ENCODE measurements at regions not wholly inside any gene's neighbourhood (a gene's known extent, or its start where the extent isn't known, plus 50 kb on each side); places are given as distances from the start of the nearest gene placed in this dataset.

DNA sequence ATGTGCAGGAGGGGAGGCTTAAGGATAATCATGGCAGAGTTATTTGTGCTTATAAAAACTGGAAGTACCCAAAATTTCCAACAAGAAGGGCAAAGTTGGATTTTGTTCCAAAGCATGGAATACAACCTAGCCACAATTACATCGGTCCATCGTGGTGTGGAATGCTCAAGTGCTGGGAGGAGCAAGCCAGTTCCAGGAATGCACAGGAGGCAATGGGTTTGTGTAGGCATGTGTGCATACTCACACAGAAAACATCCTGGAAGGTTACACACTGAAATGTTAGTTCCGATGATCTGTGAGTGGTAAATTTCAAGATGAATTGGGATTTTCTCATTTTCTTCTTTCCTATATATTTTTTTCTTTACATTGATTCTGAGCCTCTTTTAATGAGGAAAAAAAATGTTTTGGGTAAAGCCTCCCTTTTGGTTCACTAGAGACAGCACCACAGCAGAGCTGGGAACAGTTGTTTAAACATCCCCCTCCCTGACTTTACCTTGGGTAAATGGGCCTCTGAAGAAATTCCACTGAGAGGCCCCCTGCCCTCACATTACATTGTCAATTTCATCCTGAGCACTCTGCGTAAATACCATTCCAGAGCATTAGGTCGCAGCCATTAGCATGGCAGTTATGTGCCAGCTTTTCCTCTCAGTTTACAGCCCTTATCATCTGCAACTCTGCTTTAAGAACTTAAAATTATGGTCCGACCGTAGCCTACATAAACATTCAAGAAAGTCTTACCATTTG lies 122.0 kb downstream of the UQCRFS1 start:
- TF ChIP-seq CTCF (IDR thresholded peaks at IDR 0.05; ENCODE audit: low read depth, low read length, missing control alignments), result no peak
- no peak overlapping the region for H3K4me3 ChIP-seq (replicated peaks; ENCODE audit: low read depth, low read length)
- no peak for DNase-seq (ENCODE audit: extremely low read depth, low read depth)

DNA sequence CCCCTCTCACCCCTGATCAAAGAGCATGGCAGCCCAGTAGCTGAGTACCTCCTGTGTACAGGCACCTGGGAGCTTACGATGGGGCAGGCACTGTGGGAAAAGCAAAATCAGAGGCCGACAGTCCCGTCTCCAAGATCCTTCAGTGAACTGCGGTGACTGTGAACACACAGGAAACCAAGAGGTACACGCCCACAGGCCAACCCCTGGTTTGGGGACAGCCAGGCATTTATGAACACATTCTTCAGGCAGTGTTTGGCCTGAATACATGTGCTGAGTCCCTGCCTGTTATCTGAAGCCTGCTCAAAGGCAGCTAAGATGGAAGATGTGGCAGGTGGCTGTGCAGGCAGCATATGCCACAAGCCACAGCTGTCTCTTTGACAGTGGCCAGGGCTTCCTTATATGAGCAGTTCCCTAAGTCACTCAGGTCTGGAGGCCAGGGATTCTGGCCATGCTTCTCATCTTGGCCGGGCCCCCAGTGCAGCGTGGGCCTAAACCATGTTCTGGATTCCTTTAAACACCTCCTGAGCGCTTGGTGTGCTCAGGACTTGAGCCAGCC lies 123.6 kb downstream of the UQCRFS1 start:
- H3K4me3 ChIP-seq (replicated peaks; ENCODE audit: low read depth, low read length), result no peak overlapping the region
- DNase-seq (ENCODE audit: extremely low read depth, low read depth), result no peak
- TF ChIP-seq CTCF (IDR thresholded peaks at IDR 0.05; ENCODE audit: low read depth, low read length, missing control alignments), result no peak

- H3K4me3 ChIP-seq (replicated peaks; ENCODE audit: low read depth, low read length), result no peak overlapping the region
- no peak for DNase-seq (ENCODE audit: extremely low read depth, low read depth)
- TF ChIP-seq CTCF (IDR thresholded peaks at IDR 0.05; ENCODE audit: low read depth, low read length, missing control alignments), result no peak
These were observed 124.2 kb downstream of the UQCRFS1 start for GRCh38 chr19:29088761-29089160.

GRCh38 chr19:29086646-29087045 lies 126.3 kb downstream of the UQCRFS1 start:
- DNase-seq (ENCODE audit: extremely low read depth, low read depth), result no peak
- TF ChIP-seq CTCF (IDR thresholded peaks at IDR 0.05; ENCODE audit: low read depth, low read length, missing control alignments), result no peak
- no peak overlapping the region for H3K4me3 ChIP-seq (replicated peaks; ENCODE audit: low read depth, low read length)

DNA sequence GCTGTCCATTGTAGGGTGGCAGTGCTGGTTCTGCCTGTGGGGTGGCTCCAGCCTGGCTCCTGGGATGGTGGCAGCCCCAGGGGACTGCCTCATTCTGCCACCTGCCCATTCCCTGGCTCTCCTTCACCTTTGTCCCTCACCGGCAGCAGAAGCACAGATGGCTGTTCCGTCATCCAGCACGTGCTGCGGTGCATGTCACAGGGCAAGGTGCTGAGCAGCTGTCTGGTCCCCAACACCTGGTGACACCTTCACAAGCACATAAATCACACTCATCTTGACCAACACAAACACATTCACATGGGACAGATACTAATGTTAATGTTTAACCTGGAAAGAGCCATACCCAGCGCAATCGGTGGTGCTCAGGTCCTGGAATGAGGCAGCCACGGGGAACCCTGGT lies 126.8 kb downstream of the UQCRFS1 start:
- no peak for TF ChIP-seq CTCF (IDR thresholded peaks at IDR 0.05; ENCODE audit: low read depth, low read length, missing control alignments)
- H3K4me3 ChIP-seq (replicated peaks; ENCODE audit: low read depth, low read length), result no peak overlapping the region
- DNase-seq (ENCODE audit: extremely low read depth, low read depth), result no peak

DNA sequence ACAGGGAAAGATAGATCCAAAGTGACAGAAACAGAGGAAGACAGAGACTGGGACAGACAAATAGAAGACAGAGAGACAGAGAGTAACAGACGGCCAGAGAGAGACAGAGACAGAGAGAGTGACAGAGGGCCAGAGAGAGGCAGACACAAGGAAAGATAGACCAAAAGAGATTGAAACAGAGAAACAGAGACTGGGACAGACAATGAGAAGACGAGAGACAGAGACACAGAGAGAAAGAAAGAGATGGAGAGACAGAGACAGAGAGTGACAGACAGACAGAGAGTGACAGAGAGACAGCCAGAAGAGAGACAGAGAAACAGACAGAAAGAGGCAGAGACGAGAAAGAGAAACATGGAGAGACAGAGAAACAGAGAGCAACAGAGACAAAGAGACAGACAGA lies 127.3 kb downstream of the UQCRFS1 start:
- DNase-seq (ENCODE audit: extremely low read depth, low read depth), result no peak
- TF ChIP-seq CTCF (IDR thresholded peaks at IDR 0.05; ENCODE audit: low read depth, low read length, missing control alignments), result no peak
- H3K4me3 ChIP-seq (replicated peaks; ENCODE audit: low read depth, low read length), result no peak overlapping the region
